Mucosa of descending colon (tissue), 3 donors: ENCODE measurements at regions not wholly inside any gene's neighbourhood (a gene's known extent, or its start where the extent isn't known, plus 50 kb on each side); places are given as distances from the start of the nearest gene placed in this dataset.

ENCODE experiments used
- ATAC-seq: fragments of 200-7000 bp; cut with Tn5 transposase; one replicate; pipeline ENCODE4 v1.9.1; 2020; ENCODE audit warnings: mild to moderate bottlenecking, moderate library complexity
- DNase-seq, 3 donors: peaks; one replicate each; pipeline ENCODE4 v3.0.0-alpha.2; 2020
- H3K36me3 ChIP-seq: fragments of 200-600 bp; one replicate; pipeline ENCODE4 v1.8.0; 2021; ENCODE audit warnings: low read depth, mild to moderate bottlenecking
- H3K4me1 ChIP-seq: fragments of 200-600 bp; one replicate; pipeline ENCODE4 v1.8.0; 2021; ENCODE audit warnings: low read depth, mild to moderate bottlenecking
- H3K4me3 ChIP-seq: fragments of 200-600 bp; one replicate; pipeline ENCODE4 v1.8.0; 2021; ENCODE audit warnings: mild to moderate bottlenecking
- H3K9me3 ChIP-seq: fragments of 200-600 bp; one replicate; pipeline ENCODE4 v1.8.0; 2021; ENCODE audit warnings: mild to moderate bottlenecking
- CTCF ChIP-seq: fragments of 200-600 bp; IDR thresholded peaks from one replicate; pipeline ENCODE4 v1.8.0; 2022; ENCODE audit warnings: antibody characterized with exemption, mild to moderate bottlenecking
- intact Hi-C, 2 donors: fragments of 100-400 bp; cut with DNase I in 1 of 2; cut with micrococcal nuclease in 1 of 2; formaldehyde crosslinking; loops; one replicate each; pipeline versions ENCODE4 v1.11.0 to v1.11.1; 2022; cut with DNase I, micrococcal nuclease
- donor health status: DM: no; HTN: no; CAD: no; lungs with moderate emphysema.
- donor health status: DM: no; HTN: no; CAD: no.
- donor health status: DM: no; HTN: yes; CAD: no.

- ATAC-seq (no peak), DNase-seq (no peak)
- no peaks in the 10 kb centered on the region for H3K9me3 ChIP-seq
- no peak overlapping the region for H3K4me3 ChIP-seq
- no peaks in the 10 kb centered on the region for H3K4me1 ChIP-seq
- H3K36me3 ChIP-seq, result no peaks in the 10 kb centered on the region
- intact Hi-C loops, result no loop called here
- no peak for TF ChIP-seq CTCF
Observed at GRCh38 chr6:145175470-145175869, 559.9 kb downstream of the EPM2A start.

- no peaks in the 10 kb centered on the region for H3K9me3 ChIP-seq
- no peak for ATAC-seq
- no peak for TF ChIP-seq CTCF
- no peak for DNase-seq
- no peaks in the 10 kb centered on the region for H3K4me1 ChIP-seq
- intact Hi-C loops, result no loop called here
- no peak overlapping the region for H3K4me3 ChIP-seq
- H3K36me3 ChIP-seq, result no peaks in the 10 kb centered on the region
Observed at GRCh38 chr6:145178391-145178790, 556.9 kb downstream of the EPM2A start.

GRCh38 chr6:145187491-145188206, 547.7 kb downstream of the EPM2A start:
- no peaks in the 10 kb centered on the region for H3K36me3 ChIP-seq
- no peak overlapping the region for H3K4me3 ChIP-seq
- no peaks in the 10 kb centered on the region for H3K9me3 ChIP-seq
- TF ChIP-seq CTCF, result no peak
- H3K4me1 ChIP-seq, result no peaks in the 10 kb centered on the region
- no peak for DNase-seq
- no peak for ATAC-seq
- intact Hi-C loops, result no loop called here

- Histone ChIP-seq H3K9me3 (no peaks in the 10 kb centered on the region), H3K36me3 (no peaks in the 10 kb centered on the region), H3K4me1 (no peaks in the 10 kb centered on the region), H3K4me3 (no peak overlapping the region)
- TF ChIP-seq CTCF, result no peak
- DNase-seq (no peak), ATAC-seq (no peak)
- intact Hi-C loops, result no loop called here
Observed at GRCh38 chr6:145189836-145190235, 545.5 kb downstream of the EPM2A start.

GRCh38 chr6:145194389-145194788, 540.9 kb downstream of the EPM2A start:
- TF ChIP-seq CTCF, result no peak
- Histone ChIP-seq H3K9me3 (no peaks in the 10 kb centered on the region), H3K4me1 (no peaks in the 10 kb centered on the region), H3K4me3 (no peak overlapping the region), H3K36me3 (no peaks in the 10 kb centered on the region)
- intact Hi-C loops, result no loop called here
- ATAC-seq, result no peak
- DNase-seq, result no peak

- H3K4me1 ChIP-seq, result no peaks in the 10 kb centered on the region
- peak; percentile 25 for ATAC-seq
- H3K9me3 ChIP-seq, result no peaks in the 10 kb centered on the region
- intact Hi-C loops, result no loop called here
- no peak for DNase-seq
- no peaks in the 10 kb centered on the region for H3K36me3 ChIP-seq
- no peak for TF ChIP-seq CTCF
- H3K4me3 ChIP-seq, result no peak overlapping the region
Observed at GRCh38 chr6:145199961-145200360, 535.4 kb downstream of the EPM2A start.
